Lung (tissue), 11 donors: ENCODE measurements at regions not wholly inside any gene's neighbourhood (a gene's known extent, or its start where the extent isn't known, plus 50 kb on each side); places are given as distances from the start of the nearest gene placed in this dataset.
A peak's percentile ranks its signal among the peaks of the same experiment; 100 is the strongest.

Experiments used
- ATAC-seq: fragments of 200-7000 bp; cut with Tn5 transposase; one replicate; pipeline ENCODE4 v1.9.1; 2020; ENCODE audit warnings: moderate number of reproducible peaks; ENCODE audit not compliant: insufficient read depth, low FRiP score
- DNase-seq, 3 donors: peaks; one replicate each; pipeline ENCODE4 v3.0.0-alpha.2; 2013 to 2017
- H3K27ac ChIP-seq, 2 donors: one replicate each; pipeline ENCODE4 v1.5.1; 2013; ENCODE audit warnings: mild to moderate bottlenecking in 2 of 2, moderate library complexity in 2 of 2, control low read depth in 1 of 2, inconsistent platforms in 1 of 2, low read depth in 1 of 2, low read length in 1 of 2
- H3K27me3 ChIP-seq, 3 donors: one replicate each; pipeline ENCODE4 v1.5.1; 2013; ENCODE audit warnings: low read length in 2 of 3; ENCODE audit not compliant: control insufficient read depth in 3 of 3, insufficient read depth in 3 of 3
- H3K36me3 ChIP-seq, 4 donors: one replicate each; pipeline ENCODE4 v1.5.1; 2013; ENCODE audit warnings: low read length in 4 of 4, mild to moderate bottlenecking in 1 of 4, moderate library complexity in 1 of 4; ENCODE audit not compliant: control insufficient read depth in 4 of 4, insufficient read depth in 4 of 4
- H3K4me1 ChIP-seq, 5 donors: one replicate each; pipeline ENCODE4 v1.5.1; 2013; ENCODE audit warnings: low read length in 5 of 5, mild to moderate bottlenecking in 2 of 5, moderate library complexity in 1 of 5; ENCODE audit not compliant: control insufficient read depth in 5 of 5, insufficient read depth in 5 of 5
- H3K4me3 ChIP-seq: one replicate; pipeline ENCODE4 v1.5.1; 2013; ENCODE audit warnings: mild to moderate bottlenecking, control low read depth, moderate library complexity
- H3K9ac ChIP-seq, 2 donors: one replicate each; pipeline ENCODE4 v1.5.1; 2013; ENCODE audit warnings: low read length in 2 of 2, control low read depth in 1 of 2; ENCODE audit not compliant: insufficient read depth in 1 of 2
- H3K9me3 ChIP-seq, 4 donors: one replicate each; pipeline ENCODE4 v1.5.1; 2013; ENCODE audit warnings: low read length in 3 of 4, mild to moderate bottlenecking in 1 of 4, moderate library complexity in 1 of 4; ENCODE audit not compliant: control insufficient read depth in 4 of 4, insufficient read depth in 3 of 4
- WGBS, 2 donors: extraction: QIAGEN DNeasy Blood & Tissue Kit; methylation state at CpG; one replicate each; pipeline ENCODE4 v1.1.7; 2013; 5-methylcytosine and 5-hydroxymethylcytosine counted together
- TF ChIP-seq, protein P1 (sequence below): IDR thresholded peaks from 2 replicates; pipeline ENCODE4 v1.5.1; 2012; ENCODE audit warnings: mild to moderate bottlenecking; ENCODE audit errors: control extremely low read depth, extremely low read depth
- donor health status: control.
- donor health status: control.
- donor health status: Bipolar disorder and iron deficiency.
- donor health status: healthy.
- donor health status: DM: yes; HTN: yes; CAD: no.

DNA sequence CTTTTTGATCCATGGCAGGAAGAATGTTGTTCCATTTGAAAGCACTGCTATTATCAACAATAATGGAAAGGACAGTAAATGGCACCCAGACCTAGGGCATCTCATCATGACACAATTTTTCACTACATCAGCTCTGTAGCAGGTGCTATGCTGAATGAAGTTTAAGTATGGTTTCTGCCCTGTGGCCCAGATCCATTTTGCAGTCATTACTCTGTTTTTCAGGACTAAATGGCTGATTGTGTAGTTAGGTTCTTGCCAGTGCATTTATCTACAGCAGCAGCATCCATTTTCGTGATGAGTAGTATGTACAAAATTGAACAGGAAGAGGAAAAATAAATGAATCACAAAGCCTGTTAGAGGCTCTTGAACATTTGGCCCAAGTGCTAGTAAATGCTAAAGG, 270.5 kb upstream of the CD180 start:
- H3K4me3 ChIP-seq, result no peak overlapping the region
- TF ChIP-seq, protein P1, sequence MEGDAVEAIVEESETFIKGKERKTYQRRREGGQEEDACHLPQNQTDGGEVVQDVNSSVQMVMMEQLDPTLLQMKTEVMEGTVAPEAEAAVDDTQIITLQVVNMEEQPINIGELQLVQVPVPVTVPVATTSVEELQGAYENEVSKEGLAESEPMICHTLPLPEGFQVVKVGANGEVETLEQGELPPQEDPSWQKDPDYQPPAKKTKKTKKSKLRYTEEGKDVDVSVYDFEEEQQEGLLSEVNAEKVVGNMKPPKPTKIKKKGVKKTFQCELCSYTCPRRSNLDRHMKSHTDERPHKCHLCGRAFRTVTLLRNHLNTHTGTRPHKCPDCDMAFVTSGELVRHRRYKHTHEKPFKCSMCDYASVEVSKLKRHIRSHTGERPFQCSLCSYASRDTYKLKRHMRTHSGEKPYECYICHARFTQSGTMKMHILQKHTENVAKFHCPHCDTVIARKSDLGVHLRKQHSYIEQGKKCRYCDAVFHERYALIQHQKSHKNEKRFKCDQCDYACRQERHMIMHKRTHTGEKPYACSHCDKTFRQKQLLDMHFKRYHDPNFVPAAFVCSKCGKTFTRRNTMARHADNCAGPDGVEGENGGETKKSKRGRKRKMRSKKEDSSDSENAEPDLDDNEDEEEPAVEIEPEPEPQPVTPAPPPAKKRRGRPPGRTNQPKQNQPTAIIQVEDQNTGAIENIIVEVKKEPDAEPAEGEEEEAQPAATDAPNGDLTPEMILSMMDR, result no peak
- H3K9me3 ChIP-seq, result peaks cover 0 to 3% (median 0%) of the 10 kb centered on the region in 4 donors
- peaks cover 0 to 13% (median 0%) of the 10 kb centered on the region in 5 donors for H3K4me1 ChIP-seq
- no peaks in the 10 kb centered on the region for H3K36me3 ChIP-seq
- 70 to 85% methylated on average over 1 of the region's 1 CpG for WGBS, 2 donors
- no peak for ATAC-seq
- no peak overlapping the region for H3K9ac ChIP-seq
- H3K27ac ChIP-seq, result no peak overlapping the region
- H3K27me3 ChIP-seq, result no peaks in the 10 kb centered on the region
- no peak for DNase-seq

DNA sequence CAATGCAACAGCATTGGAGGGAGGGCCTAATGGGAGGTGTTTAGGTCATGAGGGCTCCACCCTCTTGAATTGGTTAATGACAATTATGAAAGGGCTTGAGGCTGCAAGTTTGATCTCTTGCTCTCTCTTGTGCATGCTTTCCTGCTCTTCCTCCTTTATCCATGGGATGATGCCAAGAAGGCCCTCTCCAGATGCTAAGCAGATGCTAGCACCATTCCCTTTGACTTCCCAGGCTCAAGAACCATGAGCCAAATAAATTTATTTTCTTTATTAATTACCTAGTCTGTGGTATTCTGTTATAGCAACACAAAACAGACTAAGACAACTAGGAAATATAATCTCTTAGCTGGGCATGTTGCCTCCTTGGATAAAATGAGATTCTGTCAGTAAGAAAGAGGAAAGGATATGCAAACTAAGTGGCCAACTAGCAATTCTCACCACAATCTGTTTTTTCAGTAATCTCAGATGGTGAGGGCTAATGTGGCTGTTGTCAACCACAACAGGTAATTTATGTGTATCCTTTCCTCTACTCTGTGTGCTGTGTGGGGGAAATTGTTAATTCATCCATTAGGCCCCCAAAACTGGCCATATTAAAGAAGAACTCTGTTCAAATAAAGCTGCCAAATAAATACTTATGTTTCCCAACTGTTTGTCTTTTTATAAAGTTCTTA, 269.1 kb upstream of the CD180 start:
- ATAC-seq (no peak), DNase-seq (peak; percentile 19 to 76 (median 66))
- Histone ChIP-seq H3K27me3 (no peaks in the 10 kb centered on the region), H3K9me3 (peaks cover 0 to 3% (median 0%) of the 10 kb centered on the region in 4 donors), H3K4me3 (no peak overlapping the region), H3K4me1 (peaks cover 0 to 13% (median 0%) of the 10 kb centered on the region in 5 donors), H3K9ac (no peak overlapping the region), H3K36me3 (no peaks in the 10 kb centered on the region), H3K27ac (no peak overlapping the region)
- TF ChIP-seq, protein P1, result no peak

DNA sequence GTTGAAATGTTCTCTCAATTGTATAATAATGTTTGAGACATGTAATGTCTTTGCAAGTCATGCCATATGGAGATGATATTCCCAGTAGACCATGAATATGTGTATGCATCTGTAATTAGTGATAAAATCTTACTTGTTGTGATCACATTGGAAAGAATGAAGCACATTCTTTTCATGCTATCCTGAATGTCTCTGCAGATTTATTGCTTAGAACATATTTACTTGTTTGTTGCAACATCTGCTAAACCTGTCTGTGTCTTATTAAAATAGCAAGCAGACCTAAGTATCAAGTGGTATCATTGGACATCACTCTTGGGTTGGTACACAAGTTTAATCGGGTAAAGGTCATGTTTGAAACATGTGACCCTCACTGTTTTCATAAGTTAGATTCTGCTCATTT, 265.5 kb upstream of the CD180 start:
- no peaks in the 10 kb centered on the region for H3K36me3 ChIP-seq
- 88 to 93% methylated on average over 1 of the region's 1 CpG for WGBS, 2 donors

More for the DNA sequence above, 265.5 kb upstream of the CD180 start:
- Histone ChIP-seq H3K4me3 (no peak overlapping the region), H3K9ac (no peak overlapping the region), H3K27ac (no peak overlapping the region), H3K27me3 (no peaks in the 10 kb centered on the region), H3K9me3 (peaks cover 0 to 3% (median 0%) of the 10 kb centered on the region in 4 donors), H3K4me1 (peaks cover 0 to 13% (median 0%) of the 10 kb centered on the region in 5 donors)
- TF ChIP-seq, protein P1, result no peak
- ATAC-seq (no peak), DNase-seq (no peak)
